CD4-positive, alpha-beta T cell (primary cell): ENCODE measurements at regions not wholly inside any gene's neighbourhood (a gene's known extent, or its start where the extent isn't known, plus 50 kb on each side); places are given as distances from the start of the nearest gene placed in this dataset.

ENCODE experiments used
- ATAC-seq: fragments of 200-7000 bp; cut with Tn5 transposase; one replicate; pipeline ENCODE4 v1.10.0; 2022; ENCODE audit warnings: mild to moderate bottlenecking; ENCODE audit not compliant: poor library complexity
- CTCF ChIA-PET: fragments of 350-600 bp; sonication (Branson Sonifier 250); formaldehyde crosslinking; loops from one replicate; lab custom pipeline; 2021; ENCODE audit warnings: antibody characterized with exemption, inconsistent platforms; lab: Charles Lee
- POLR2A ChIA-PET: fragments of 350-600 bp; sonication (Branson Sonifier 250); formaldehyde crosslinking; loops from one replicate; lab custom pipeline; 2021; ENCODE audit warnings: antibody characterized with exemption, inconsistent platforms; lab: Charles Lee
- DNase-seq, 14 experiments: peaks; one replicate each; pipeline ENCODE4 v3.0.0-alpha.2; 2013 to 2020; ENCODE audit warnings: mixed read lengths in 2 of 14
- H3K27ac ChIP-seq, 2 donors: one replicate each; pipeline versions ENCODE4 v1.5.1 to v1.7.0; 2013; ENCODE audit warnings: low read length in 2 of 2, low read depth in 1 of 2, mild to moderate bottlenecking in 1 of 2
- H3K27me3 ChIP-seq, 2 experiments: 1 replicate in 1 of 2; 2 replicates in 1 of 2; pipeline versions ENCODE4 v1.6.1 to v1.7.0; 2013; ENCODE audit warnings: low read length in 2 of 2, control low read depth in 1 of 2, mild to moderate bottlenecking in 1 of 2, moderate library complexity in 1 of 2; ENCODE audit not compliant: insufficient read depth in 2 of 2, control insufficient read depth in 1 of 2
- H3K36me3 ChIP-seq: one replicate; pipeline ENCODE4 v1.6.1; 2013; ENCODE audit warnings: low read length, control low read depth; ENCODE audit not compliant: insufficient read depth
- H3K4me1 ChIP-seq: one replicate; pipeline ENCODE4 v1.6.1; 2013; ENCODE audit warnings: low read length, control low read depth; ENCODE audit not compliant: insufficient read depth
- H3K4me3 ChIP-seq: one replicate; pipeline ENCODE4 v1.5.1; 2013; ENCODE audit warnings: mild to moderate bottlenecking, low read length, moderate library complexity
- H3K9me3 ChIP-seq, 2 experiments: 1 replicate in 1 of 2; 2 replicates in 1 of 2; pipeline versions ENCODE4 v1.6.1 to v1.7.0; 2013; ENCODE audit warnings: low read length in 2 of 2, mild to moderate bottlenecking in 2 of 2, control low read depth in 1 of 2, moderate library complexity in 1 of 2; ENCODE audit not compliant: control insufficient read depth in 1 of 2, insufficient read depth in 1 of 2
- H3K27ac Mint-ChIP-seq: one replicate; pipeline ENCODE4 v1.8.0; 2020; ENCODE audit warnings: mixed read lengths
- H3K27me3 Mint-ChIP-seq: one replicate; pipeline ENCODE4 v1.8.0; 2021; ENCODE audit warnings: mixed read lengths
- H3K36me3 Mint-ChIP-seq: one replicate; pipeline ENCODE4 v1.8.0; 2021; ENCODE audit warnings: low read depth, mixed read lengths
- H3K4me1 Mint-ChIP-seq: one replicate; pipeline ENCODE4 v1.8.0; 2021; ENCODE audit warnings: low read depth, mixed read lengths
- H3K4me3 Mint-ChIP-seq: one replicate; pipeline ENCODE4 v1.8.0; 2020; ENCODE audit warnings: mild to moderate bottlenecking, mixed read lengths
- H3K9me3 Mint-ChIP-seq: one replicate; pipeline ENCODE4 v1.8.0; 2020; ENCODE audit warnings: mixed read lengths
- CTCF ChIP-seq: fragments of 200-600 bp; IDR thresholded peaks from one replicate; pipeline ENCODE4 v1.8.0; 2022; ENCODE audit warnings: antibody characterized with exemption, mild to moderate bottlenecking
- intact Hi-C, 2 experiments: fragments of 100-400 bp; cut with DNase I in 1 of 2; cut with micrococcal nuclease in 1 of 2; formaldehyde crosslinking; loops; one replicate each; pipeline versions ENCODE4 v1.15.1 to v1.9.0; 2023 to 2025; cut with DNase I, micrococcal nuclease

- intact Hi-C loops: no loop called here
Measured at GRCh38 chr3:882533-882932, 210.3 kb upstream of the CNTN6 start.

GRCh38 chr3:901953-902778, 190.7 kb upstream of the CNTN6 start:
- ATAC-seq (no peak), DNase-seq (no peak)
- no peak for TF ChIP-seq CTCF
- no peak overlapping the region for H3K27ac Mint-ChIP-seq
- H3K36me3 ChIP-seq: no peaks in the 10 kb centered on the region
- H3K36me3 Mint-ChIP-seq: no peaks in the 10 kb centered on the region
- no peaks in the 10 kb centered on the region for H3K27me3 ChIP-seq
- CTCF ChIA-PET: no interaction called here
- no peaks in the 10 kb centered on the region for H3K4me1 Mint-ChIP-seq
- no peak overlapping the region for H3K4me3 Mint-ChIP-seq
- no peaks in the 10 kb centered on the region for H3K4me1 ChIP-seq
- no peak overlapping the region for H3K4me3 ChIP-seq
- H3K27me3 Mint-ChIP-seq: no peaks in the 10 kb centered on the region
- H3K9me3 Mint-ChIP-seq: peaks cover 7% of the 10 kb centered on the region
- intact Hi-C loops: no loop called here
- POLR2A ChIA-PET: no interaction called here
- peaks cover 4 to 7% of the 10 kb centered on the region in 2 experiments for H3K9me3 ChIP-seq
- no peak overlapping the region for H3K27ac ChIP-seq

More at GRCh38 chr3:882533-882932, 210.3 kb upstream of the CNTN6 start:
- H3K36me3 Mint-ChIP-seq: no peaks in the 10 kb centered on the region
- H3K9me3 Mint-ChIP-seq: peaks cover 5% of the 10 kb centered on the region
- no peaks in the 10 kb centered on the region for H3K36me3 ChIP-seq
- no peaks in the 10 kb centered on the region for H3K9me3 ChIP-seq
- no peak overlapping the region for H3K27ac Mint-ChIP-seq
- H3K4me3 Mint-ChIP-seq: no peak overlapping the region
- CTCF ChIA-PET: no interaction called here
- H3K4me1 ChIP-seq: no peaks in the 10 kb centered on the region
- no peak for TF ChIP-seq CTCF
- no peak overlapping the region for H3K27ac ChIP-seq
- H3K27me3 Mint-ChIP-seq: no peaks in the 10 kb centered on the region
- no peaks in the 10 kb centered on the region for H3K4me1 Mint-ChIP-seq
- no peak for DNase-seq
- ATAC-seq: no peak
- H3K27me3 ChIP-seq: no peaks in the 10 kb centered on the region
- H3K4me3 ChIP-seq: no peak overlapping the region
- POLR2A ChIA-PET: no interaction called here

GRCh38 chr3:905217-905616, 187.6 kb upstream of the CNTN6 start:
- Mint-ChIP-seq H3K4me3 (no peak overlapping the region), H3K27ac (no peak overlapping the region), H3K36me3 (no peaks in the 10 kb centered on the region), H3K9me3 (peaks cover 7% of the 10 kb centered on the region), H3K4me1 (no peaks in the 10 kb centered on the region), H3K27me3 (no peaks in the 10 kb centered on the region)
- POLR2A ChIA-PET: no interaction called here
- CTCF ChIA-PET: no interaction called here
- no peak for DNase-seq
- TF ChIP-seq CTCF: no peak
- H3K36me3 ChIP-seq: no peaks in the 10 kb centered on the region
- ATAC-seq: no peak
- H3K4me1 ChIP-seq: no peaks in the 10 kb centered on the region
- H3K9me3 ChIP-seq: peaks cover 7 to 9% of the 10 kb centered on the region in 2 experiments
- H3K4me3 ChIP-seq: no peak overlapping the region
- no peaks in the 10 kb centered on the region for H3K27me3 ChIP-seq
- intact Hi-C loops: no loop called here
- H3K27ac ChIP-seq: no peak overlapping the region
